ENCODE measurements at regions not wholly inside any gene's neighbourhood (a gene's known extent, or its start where the extent isn't known, plus 50 kb on each side); places are given as distances from the start of the nearest gene placed in this dataset.

DNA sequence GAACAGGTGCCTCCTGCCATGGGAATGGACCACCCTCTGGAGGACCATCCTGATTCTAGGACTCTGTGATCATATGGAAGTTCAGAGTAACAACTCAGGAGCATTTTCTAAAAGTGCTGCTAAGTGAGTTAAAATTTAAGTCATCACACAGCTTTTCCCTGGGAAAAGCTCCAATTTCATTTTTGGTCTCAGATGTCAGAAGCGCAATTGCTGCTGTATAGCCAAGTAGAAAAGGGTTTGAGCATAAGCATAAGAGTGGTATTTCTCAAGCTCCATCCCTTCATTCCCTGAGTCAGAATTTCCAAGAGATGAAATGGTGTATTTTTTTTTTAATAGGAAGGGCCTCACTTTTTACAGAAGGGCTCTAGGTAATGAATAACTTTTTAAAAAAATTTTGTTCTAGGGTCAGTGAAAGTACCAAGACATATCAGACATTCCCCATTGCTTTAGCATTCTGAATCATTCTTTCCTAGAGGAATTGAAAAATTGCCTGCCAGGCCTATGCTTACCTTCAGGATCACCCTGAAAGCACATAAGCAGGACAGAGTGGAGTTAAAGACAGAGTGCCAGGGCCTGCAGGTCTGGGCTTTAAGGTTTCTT, 564.5 kb upstream of the ISX start:
- TF ChIP-seq, protein P1, sequence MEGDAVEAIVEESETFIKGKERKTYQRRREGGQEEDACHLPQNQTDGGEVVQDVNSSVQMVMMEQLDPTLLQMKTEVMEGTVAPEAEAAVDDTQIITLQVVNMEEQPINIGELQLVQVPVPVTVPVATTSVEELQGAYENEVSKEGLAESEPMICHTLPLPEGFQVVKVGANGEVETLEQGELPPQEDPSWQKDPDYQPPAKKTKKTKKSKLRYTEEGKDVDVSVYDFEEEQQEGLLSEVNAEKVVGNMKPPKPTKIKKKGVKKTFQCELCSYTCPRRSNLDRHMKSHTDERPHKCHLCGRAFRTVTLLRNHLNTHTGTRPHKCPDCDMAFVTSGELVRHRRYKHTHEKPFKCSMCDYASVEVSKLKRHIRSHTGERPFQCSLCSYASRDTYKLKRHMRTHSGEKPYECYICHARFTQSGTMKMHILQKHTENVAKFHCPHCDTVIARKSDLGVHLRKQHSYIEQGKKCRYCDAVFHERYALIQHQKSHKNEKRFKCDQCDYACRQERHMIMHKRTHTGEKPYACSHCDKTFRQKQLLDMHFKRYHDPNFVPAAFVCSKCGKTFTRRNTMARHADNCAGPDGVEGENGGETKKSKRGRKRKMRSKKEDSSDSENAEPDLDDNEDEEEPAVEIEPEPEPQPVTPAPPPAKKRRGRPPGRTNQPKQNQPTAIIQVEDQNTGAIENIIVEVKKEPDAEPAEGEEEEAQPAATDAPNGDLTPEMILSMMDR (IDR thresholded peaks at IDR 0.05), result no peak
- no peak for TF ChIP-seq POLR2A (IDR thresholded peaks at IDR 0.05)

Data from heart left ventricle (tissue), 13 donors.